GM12874 (cell line): ENCODE measurements at regions not wholly inside any gene's neighbourhood (a gene's known extent, or its start where the extent isn't known, plus 50 kb on each side); places are given as distances from the start of the nearest gene placed in this dataset.

Experiments used
- CTCF ChIP-seq: IDR thresholded peaks from 2 replicates; pipeline ENCODE4 v1.5.1; 2011; ENCODE audit warnings: low read depth, mild to moderate bottlenecking, control low read depth, low read length, moderate library complexity; ENCODE audit not compliant: insufficient read depth

GRCh38 chr5:164881442-164881841 is 1376.0 kb downstream of the MAT2B start:
- TF ChIP-seq CTCF, result no peak

GRCh38 chr5:164885179-164885578 is 1379.8 kb downstream of the MAT2B start:
- TF ChIP-seq CTCF, result no peak

- TF ChIP-seq CTCF, result no peak
These were observed 1387.7 kb downstream of the MAT2B start for GRCh38 chr5:164893071-164893470.

GRCh38 chr5:164898705-164899104 is 1393.3 kb downstream of the MAT2B start:
- no peak for TF ChIP-seq CTCF

GRCh38 chr5:164909673-164910072 is 1404.3 kb downstream of the MAT2B start:
- TF ChIP-seq CTCF, result no peak

- TF ChIP-seq CTCF, result no peak
These were observed 1416.3 kb downstream of the MAT2B start for GRCh38 chr5:164921722-164922121.

- no peak for TF ChIP-seq CTCF
These were observed 1428.6 kb downstream of the MAT2B start for GRCh38 chr5:164934039-164934438.

GRCh38 chr5:164934561-164934960 is 1429.1 kb downstream of the MAT2B start:
- TF ChIP-seq CTCF, result no peak
